GM18507 (cell line): ENCODE measurements at regions not wholly inside any gene's neighbourhood (a gene's known extent, or its start where the extent isn't known, plus 50 kb on each side); places are given as distances from the start of the nearest gene placed in this dataset.
"Not testable (repeated sequence)": the region's sequence is repeated elsewhere in the genome, so short reads cannot be mapped to it uniquely, and the experiment has no call there.

Experiments used
- DNase-seq: peaks from one replicate; pipeline ENCODE4 v3.0.0; 2011; ENCODE audit warnings: low read depth; ENCODE audit not compliant: insufficient read length; ENCODE audit errors: extremely low spot score
- FAIRE-seq: peaks from 2 replicates; lab custom pipeline; 2011; peaks lifted over from hg19 to GRCh38; lab: Jason Lieb, UNC

GRCh38 chr2:139492131-139492680, 712.0 kb upstream of the NXPH2 start:
- DNase-seq (no peak), FAIRE-seq (no peak)

- no peak for DNase-seq
- no peak for FAIRE-seq
These were observed 700.0 kb upstream of the NXPH2 start for GRCh38 chr2:139480161-139480650.

GRCh38 chr2:139478165-139478914, 698.1 kb upstream of the NXPH2 start:
- no peak for DNase-seq
- no peak for FAIRE-seq

GRCh38 chr2:139477618-139478017, 697.4 kb upstream of the NXPH2 start:
- no peak for DNase-seq
- no peak for FAIRE-seq

GRCh38 chr2:139469985-139470384, 689.8 kb upstream of the NXPH2 start:
- FAIRE-seq: no peak

GRCh38 chr2:139465789-139466188, 685.6 kb upstream of the NXPH2 start:
- no peak for DNase-seq
- FAIRE-seq: no peak

More at GRCh38 chr2:139469985-139470384, 689.8 kb upstream of the NXPH2 start:
- no peak for DNase-seq

GRCh38 chr2:139457873-139458272, 677.7 kb upstream of the NXPH2 start:
- FAIRE-seq: no peak

GRCh38 chr2:139454251-139454650, 674.1 kb upstream of the NXPH2 start:
- FAIRE-seq (no peak), DNase-seq (no peak)

More at GRCh38 chr2:139457873-139458272, 677.7 kb upstream of the NXPH2 start:
- no peak for DNase-seq

GRCh38 chr2:139439100-139439499, 658.9 kb upstream of the NXPH2 start:
- DNase-seq (no peak), FAIRE-seq (no peak)

GRCh38 chr2:139438478-139438877, 658.3 kb upstream of the NXPH2 start:
- no peak for FAIRE-seq
- DNase-seq: no peak

GRCh38 chr2:139427164-139427563, 647.0 kb upstream of the NXPH2 start:
- no peak for FAIRE-seq
- DNase-seq: no peak

- FAIRE-seq (no peak), DNase-seq (no peak)
These were observed 643.9 kb upstream of the NXPH2 start for GRCh38 chr2:139424101-139424500.

- FAIRE-seq (no peak), DNase-seq (no peak)
These were observed 631.0 kb upstream of the NXPH2 start for GRCh38 chr2:139411236-139411635.

- not testable (repeated sequence) for DNase-seq, FAIRE-seq
These were observed 630.6 kb upstream of the NXPH2 start for GRCh38 chr2:139410833-139411174.

- FAIRE-seq, DNase-seq: not testable (repeated sequence)
These were observed 630.1 kb upstream of the NXPH2 start for GRCh38 chr2:139410147-139410832.

GRCh38 chr2:139409212-139409611, 629.0 kb upstream of the NXPH2 start:
- FAIRE-seq: no peak
- DNase-seq: no peak

- FAIRE-seq (no peak), DNase-seq (no peak)
These were observed 623.8 kb upstream of the NXPH2 start for GRCh38 chr2:139403948-139404347.

GRCh38 chr2:139394801-139395200, 614.6 kb upstream of the NXPH2 start:
- FAIRE-seq (no peak), DNase-seq (no peak)

- FAIRE-seq (no peak), DNase-seq (no peak)
These were observed 609.2 kb upstream of the NXPH2 start for GRCh38 chr2:139389391-139389790.

- DNase-seq (no peak), FAIRE-seq (no peak)
These were observed 606.2 kb upstream of the NXPH2 start for GRCh38 chr2:139386401-139386800.

- FAIRE-seq: no peak
- DNase-seq: no peak
These were observed 603.3 kb upstream of the NXPH2 start for GRCh38 chr2:139383532-139383931.
